Common myeloid progenitor, CD34-positive (primary cell): ENCODE measurements at regions not wholly inside any gene's neighbourhood (a gene's known extent, or its start where the extent isn't known, plus 50 kb on each side); places are given as distances from the start of the nearest gene placed in this dataset.

Source experiments
- CTCF ChIA-PET: fragments of 350-600 bp; sonication (Branson Sonifier 250); formaldehyde crosslinking; loops from one replicate; lab custom pipeline; 2021; ENCODE audit warnings: antibody characterized with exemption; lab: Charles Lee
- POLR2A ChIA-PET: fragments of 350-600 bp; sonication (Branson Sonifier 250); formaldehyde crosslinking; loops from one replicate; lab custom pipeline; 2021; ENCODE audit warnings: antibody characterized with exemption; lab: Charles Lee
- DNase-seq, 3 donors: peaks; one replicate each; pipeline versions ENCODE4 v3.0.0 to v3.0.0-alpha.2; 2013
- H3K27ac ChIP-seq, 2 experiments: 1 replicate in 1 of 2; 2 replicates in 1 of 2; pipeline ENCODE4 v1.7.0; 2013; ENCODE audit warnings: inconsistent platforms in 2 of 2, low read length in 2 of 2, mild to moderate bottlenecking in 2 of 2, low read depth in 1 of 2, moderate library complexity in 1 of 2; ENCODE audit not compliant: severe bottlenecking in 2 of 2, insufficient read depth in 1 of 2, poor library complexity in 1 of 2
- H3K27me3 ChIP-seq, 5 experiments: replicated peaks in 2 of 5; 1 replicate in 3 of 5; 2 replicates in 2 of 5; pipeline versions ENCODE4 v1.6.1 to v1.7.0; 2013; ENCODE audit warnings: low read length in 4 of 5, mild to moderate bottlenecking in 2 of 5, moderate library complexity in 2 of 5, inconsistent platforms in 1 of 5; ENCODE audit not compliant: insufficient read depth in 5 of 5, control insufficient read depth in 4 of 5
- H3K36me3 ChIP-seq, 4 experiments: 1 replicate in 2 of 4; 2 replicates in 2 of 4; pipeline versions ENCODE4 v1.6.1 to v1.7.0; 2013; ENCODE audit warnings: low read length in 3 of 4, control low read depth in 1 of 4, mild to moderate bottlenecking in 1 of 4; ENCODE audit not compliant: control insufficient read depth in 4 of 4, insufficient read depth in 4 of 4
- H3K4me1 ChIP-seq, 4 experiments: 1 replicate in 3 of 4; 2 replicates in 1 of 4; pipeline versions ENCODE4 v1.6.1 to v1.7.1; 2013; ENCODE audit warnings: low read length in 3 of 4, mild to moderate bottlenecking in 3 of 4, control low read depth in 1 of 4, inconsistent platforms in 1 of 4, moderate library complexity in 1 of 4; ENCODE audit not compliant: control insufficient read depth in 4 of 4, insufficient read depth in 4 of 4; ENCODE audit errors: control extremely low read depth in 1 of 4
- H3K4me3 ChIP-seq, 7 experiments: 1 replicate in 4 of 7; 2 replicates in 3 of 7; pipeline versions ENCODE4 v1.5.1 to v1.7.0; 2013; ENCODE audit warnings: mild to moderate bottlenecking in 7 of 7, low read length in 6 of 7, moderate library complexity in 6 of 7, inconsistent platforms in 2 of 7, low read depth in 2 of 7, control low read depth in 1 of 7; ENCODE audit not compliant: insufficient read depth in 4 of 7, control insufficient read depth in 1 of 7; ENCODE audit errors: extremely low read depth in 1 of 7
- H3K9me3 ChIP-seq, 5 experiments: 1 replicate in 4 of 5; 2 replicates in 1 of 5; pipeline versions ENCODE4 v1.6.1 to v1.7.1; 2013; ENCODE audit warnings: low read length in 4 of 5, mild to moderate bottlenecking in 2 of 5, inconsistent platforms in 1 of 5, low read depth in 1 of 5, moderate library complexity in 1 of 5; ENCODE audit not compliant: control insufficient read depth in 4 of 5, insufficient read depth in 2 of 5; ENCODE audit errors: control extremely low read depth in 1 of 5
- WGBS: methylation state at CpG from one replicate; pipeline ENCODE4 v1.1.5; 2013; ENCODE audit not compliant: insufficient coverage; 5-methylcytosine and 5-hydroxymethylcytosine counted together

- H3K27ac ChIP-seq = no peak overlapping the region
- H3K4me3 ChIP-seq = no peak overlapping the region
- no peak for DNase-seq
- peaks cover 0 to 9% (median 2%) of the 10 kb centered on the region in 5 experiments for H3K9me3 ChIP-seq
- POLR2A ChIA-PET = no interaction called here
- 97% methylated on average over 3 of the region's 5 CpGs for WGBS
- no peaks in the 10 kb centered on the region for H3K27me3 ChIP-seq
- CTCF ChIA-PET = no interaction called here
- H3K4me1 ChIP-seq = no peaks in the 10 kb centered on the region
- no peaks in the 10 kb centered on the region for H3K36me3 ChIP-seq
Observed at GRCh38 chr1:168863772-168864171, 134.8 kb upstream of the DPT start.

- no peaks in the 10 kb centered on the region for H3K4me1 ChIP-seq
- DNase-seq = no peak
- ChIA-PET POLR2A (no interaction called here), CTCF (no interaction called here)
- no peaks in the 10 kb centered on the region for H3K36me3 ChIP-seq
- no peak overlapping the region for H3K4me3 ChIP-seq
- peaks cover 0 to 9% (median 2%) of the 10 kb centered on the region in 5 experiments for H3K9me3 ChIP-seq
- no peak overlapping the region for H3K27ac ChIP-seq
- H3K27me3 ChIP-seq = no peaks in the 10 kb centered on the region
Observed at GRCh38 chr1:168864266-168864665, 135.3 kb upstream of the DPT start.

DNA sequence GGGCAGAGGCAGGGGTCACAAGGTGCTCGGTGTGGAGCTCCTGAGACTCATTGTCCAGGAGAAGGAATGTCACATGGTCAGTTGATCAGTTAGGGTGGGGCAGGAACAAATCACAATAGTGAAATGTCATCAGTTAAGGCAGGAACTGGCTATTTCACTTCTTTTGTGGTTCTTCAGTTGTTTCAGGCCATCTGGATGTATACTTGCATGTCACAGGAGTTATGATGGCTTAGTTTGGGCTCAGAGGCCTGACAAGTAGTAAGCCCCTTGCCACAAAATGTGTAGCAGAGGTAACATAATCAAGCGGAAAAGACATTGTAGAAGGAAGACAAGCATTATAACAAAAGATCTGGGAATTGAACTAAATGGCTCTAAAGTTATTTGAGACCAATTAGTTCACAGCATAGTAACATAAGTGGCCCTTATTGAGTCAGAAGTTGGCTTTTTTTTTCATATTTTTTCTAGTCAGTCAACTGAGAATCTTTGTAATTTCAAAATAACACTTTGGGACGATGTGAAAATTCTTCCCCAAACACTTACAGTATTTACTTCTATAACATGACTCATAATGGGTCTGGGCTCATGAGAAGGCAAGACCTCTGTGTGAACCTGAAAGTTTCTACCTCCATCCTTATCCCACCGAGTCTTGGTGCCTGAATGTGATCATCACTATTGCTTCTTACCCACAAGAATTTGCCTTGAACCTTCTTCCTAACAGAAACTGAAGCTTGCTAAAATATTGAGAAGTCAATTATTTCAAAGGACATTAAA is 137.0 kb upstream of the DPT start:
- WGBS = 92% methylated on average over 2 of the region's 4 CpGs
- ChIA-PET CTCF (no interaction called here), POLR2A (no interaction called here)
- Histone ChIP-seq H3K27ac (no peak overlapping the region), H3K9me3 (peaks cover 0 to 9% (median 2%) of the 10 kb centered on the region in 5 experiments), H3K4me3 (no peak overlapping the region), H3K27me3 (no peaks in the 10 kb centered on the region), H3K36me3 (no peaks in the 10 kb centered on the region), H3K4me1 (no peaks in the 10 kb centered on the region)
- DNase-seq = no peak

DNA sequence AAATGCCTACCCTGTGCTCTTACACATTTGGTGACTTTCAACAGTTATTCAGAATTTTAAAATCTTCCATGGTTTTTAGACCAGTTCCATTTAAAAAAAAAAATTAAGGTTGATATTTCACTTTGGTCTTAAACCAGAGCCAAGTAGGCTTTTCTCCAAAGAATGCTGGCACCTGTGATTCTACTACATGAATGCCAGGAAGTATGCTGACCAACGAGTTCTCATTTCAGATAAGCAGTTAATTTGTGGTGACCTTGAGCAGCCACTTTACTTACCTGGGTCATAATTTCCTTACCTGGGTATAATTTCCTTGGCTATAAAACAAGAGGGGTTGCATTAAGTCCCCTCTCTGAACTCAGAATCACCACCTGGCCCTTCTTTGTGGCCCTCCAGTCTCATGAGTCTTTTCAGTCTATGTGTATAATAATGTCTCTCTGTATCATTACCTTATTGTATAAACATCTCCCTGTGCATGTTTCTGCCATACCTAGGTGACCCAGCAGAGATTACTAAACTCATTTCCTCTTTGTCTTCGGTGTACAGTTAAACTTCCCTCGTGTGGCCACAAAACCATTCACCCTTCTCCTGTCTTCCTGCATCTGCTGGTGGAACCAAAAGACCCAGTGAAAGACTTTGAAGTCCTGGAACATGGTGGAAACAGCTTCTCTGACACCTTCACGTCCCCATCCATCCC is 139.1 kb upstream of the DPT start:
- H3K36me3 ChIP-seq = no peaks in the 10 kb centered on the region
- no peaks in the 10 kb centered on the region for H3K4me1 ChIP-seq
- no peak for DNase-seq
- POLR2A ChIA-PET = no interaction called here
- peaks cover 0 to 9% (median 2%) of the 10 kb centered on the region in 5 experiments for H3K9me3 ChIP-seq
- WGBS = 86% methylated on average over 4 of the region's 4 CpGs
- CTCF ChIA-PET = no interaction called here
- H3K27me3 ChIP-seq = no peaks in the 10 kb centered on the region
- no peak overlapping the region for H3K27ac ChIP-seq
- no peak overlapping the region for H3K4me3 ChIP-seq

GRCh38 chr1:168871531-168871930 is 142.5 kb upstream of the DPT start:
- no CpG with 5 or more reads among the region's 1 CpG for WGBS
- Histone ChIP-seq H3K36me3 (no peaks in the 10 kb centered on the region), H3K27ac (no peak overlapping the region), H3K27me3 (no peaks in the 10 kb centered on the region), H3K4me1 (no peaks in the 10 kb centered on the region), H3K9me3 (peaks cover 0 to under 1% (median 0%) of the 10 kb centered on the region in 5 experiments), H3K4me3 (no peak overlapping the region)
- POLR2A ChIA-PET = no interaction called here
- CTCF ChIA-PET = no interaction called here
- DNase-seq = no peak

GRCh38 chr1:168875831-168876230 is 146.8 kb upstream of the DPT start:
- H3K9me3 ChIP-seq = no peaks in the 10 kb centered on the region
- H3K36me3 ChIP-seq = no peaks in the 10 kb centered on the region

DNA sequence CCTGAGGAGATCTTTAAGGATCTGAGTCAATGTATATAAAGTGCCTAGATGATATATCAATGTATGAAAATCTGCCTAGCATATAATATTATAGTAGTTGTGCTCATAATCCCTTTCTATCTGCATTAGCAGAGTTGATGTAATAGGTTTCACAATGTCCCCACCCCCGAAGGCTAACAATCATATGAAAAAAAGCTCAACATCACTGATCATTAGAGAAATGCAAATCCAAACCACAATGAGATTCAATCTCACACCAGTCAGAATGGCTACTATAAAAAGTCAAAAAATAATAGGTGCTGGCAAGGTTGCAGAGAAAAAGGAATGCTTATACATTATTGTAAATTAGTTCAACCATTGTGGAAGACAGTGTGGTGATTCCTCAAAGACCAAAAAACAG is 147.8 kb upstream of the DPT start:
- Histone ChIP-seq H3K9me3 (no peaks in the 10 kb centered on the region), H3K4me3 (no peak overlapping the region), H3K36me3 (no peaks in the 10 kb centered on the region), H3K27ac (no peak overlapping the region), H3K4me1 (no peaks in the 10 kb centered on the region), H3K27me3 (no peaks in the 10 kb centered on the region)
- ChIA-PET CTCF (no interaction called here), POLR2A (no interaction called here)
- no peak for DNase-seq
- WGBS = no CpG with 5 or more reads among the region's 1 CpG

More at GRCh38 chr1:168875831-168876230, 146.8 kb upstream of the DPT start:
- ChIA-PET POLR2A (no interaction called here), CTCF (no interaction called here)
- 100% methylated on average over 1 of the region's 1 CpG for WGBS
- DNase-seq = no peak
- no peak overlapping the region for H3K27ac ChIP-seq
- no peaks in the 10 kb centered on the region for H3K4me1 ChIP-seq
- H3K4me3 ChIP-seq = no peak overlapping the region
- H3K27me3 ChIP-seq = no peaks in the 10 kb centered on the region
